Right ventricle myocardium superior (tissue), 1 donor: ENCODE measurements at regions not wholly inside any gene's neighbourhood (a gene's known extent, or its start where the extent isn't known, plus 50 kb on each side); places are given as distances from the start of the nearest gene placed in this dataset.

Source experiments
- ATAC-seq: fragments of 200-7000 bp; cut with Tn5 transposase; one replicate; pipeline ENCODE4 v1.9.1; 2020; ENCODE audit warnings: mild to moderate bottlenecking; ENCODE audit not compliant: poor library complexity
- DNase-seq: peaks from one replicate; pipeline ENCODE4 v3.0.0-alpha.2; 2020
- intact Hi-C: fragments of 100-400 bp; cut with DNase I; formaldehyde crosslinking; loops from one replicate; pipeline ENCODE4 v1.11.2; 2022
- donor health status: DM: no; HTN: yes; CAD: no; lungs with severe emphysema.

- intact Hi-C loops, result no loop called here
- ATAC-seq (no peak), DNase-seq (no peak)
Observed at GRCh38 chr7:133185512-133185911, 67.4 kb upstream of the EXOC4 start.

GRCh38 chr7:133186060-133186459 is 66.8 kb upstream of the EXOC4 start:
- ATAC-seq (no peak), DNase-seq (no peak)
- intact Hi-C loops, result no loop called here

- DNase-seq, result no peak
- ATAC-seq, result no peak
- intact Hi-C loops, result no loop called here
Observed at GRCh38 chr7:133190172-133190528, 62.7 kb upstream of the EXOC4 start.

GRCh38 chr7:133190650-133191049 is 62.2 kb upstream of the EXOC4 start:
- ATAC-seq (no peak), DNase-seq (no peak)
- intact Hi-C loops, result no loop called here

- intact Hi-C loops, result no loop called here
- DNase-seq (no peak), ATAC-seq (no peak)
Observed at GRCh38 chr7:133191787-133192186, 61.1 kb upstream of the EXOC4 start.

GRCh38 chr7:133195868-133196267 is 57.0 kb upstream of the EXOC4 start:
- no peak for ATAC-seq
- DNase-seq, result no peak
- intact Hi-C loops, result no loop called here

GRCh38 chr7:133196856-133197612 is 55.8 kb upstream of the EXOC4 start:
- ATAC-seq (no peak), DNase-seq (no peak)
- intact Hi-C loops, result no loop called here

GRCh38 chr7:133197972-133198544 is 54.8 kb upstream of the EXOC4 start:
- intact Hi-C loops, result no loop called here
- no peak for ATAC-seq
- no peak for DNase-seq

GRCh38 chr7:133199831-133200230 is 53.0 kb upstream of the EXOC4 start:
- no peak for ATAC-seq
- DNase-seq, result no peak
- intact Hi-C loops, result no loop called here

GRCh38 chr7:133201470-133201869 is 51.4 kb upstream of the EXOC4 start:
- no peak for ATAC-seq
- no peak for DNase-seq
- intact Hi-C loops, result no loop called here

GRCh38 chr7:133202942-133203341 is 49.9 kb upstream of the EXOC4 start:
- ATAC-seq, result no peak
- intact Hi-C loops, result no loop called here

More at GRCh38 chr7:133202942-133203341, 49.9 kb upstream of the EXOC4 start:
- DNase-seq, result no peak
